ENCODE measurements at regions not wholly inside any gene's neighbourhood (a gene's known extent, or its start where the extent isn't known, plus 50 kb on each side); places are given as distances from the start of the nearest gene placed in this dataset.

GRCh38 chr18:78790960-78791359, 188.7 kb upstream of the SALL3 start:
- ATAC-seq, result no peak
- TF ChIP-seq TSHZ2 (CRISPR knock-in tag; IDR thresholded peaks at IDR 0.05) (no peak), ZFP3 (CRISPR knock-in tag; IDR thresholded peaks at IDR 0.05) (no peak), CSRNP3 (CRISPR knock-in tag; IDR thresholded peaks at IDR 0.05) (no peak), TOX (CRISPR knock-in tag; IDR thresholded peaks at IDR 0.05; ENCODE audit: borderline replicate concordance) (no peak)

- TF ChIP-seq ZFP30 (CRISPR knock-in tag; IDR thresholded peaks at IDR 0.05), result no peak
- no peak for TF ChIP-seq PATZ1 (CRISPR knock-in tag; IDR thresholded peaks at IDR 0.05; ENCODE audit: borderline replicate concordance)
- TF ChIP-seq ZNF565 (CRISPR knock-in tag; conservative IDR thresholded peaks at IDR 0.05; ENCODE audit: low read depth), result no peak
- TF ChIP-seq ZC3H10 (CRISPR knock-in tag; IDR thresholded peaks at IDR 0.05), result no peak
- TF ChIP-seq OSR1 (CRISPR knock-in tag; IDR thresholded peaks at IDR 0.05), result no peak
- TF ChIP-seq BACH2 (CRISPR knock-in tag; IDR thresholded peaks at IDR 0.05; ENCODE audit: borderline replicate concordance), result no peak
- no peak for TF ChIP-seq TCF4 (CRISPR knock-in tag; IDR thresholded peaks at IDR 0.05; ENCODE audit: borderline replicate concordance)
- no peak for TF ChIP-seq ZFP3 (CRISPR knock-in tag; IDR thresholded peaks at IDR 0.05)
- TF ChIP-seq ZNF8 (CRISPR knock-in tag; IDR thresholded peaks at IDR 0.05), result no peak
- no peak for TF ChIP-seq CREB5 (CRISPR knock-in tag; IDR thresholded peaks at IDR 0.05; ENCODE audit: low read depth)
- TF ChIP-seq GLIS3 (CRISPR knock-in tag; IDR thresholded peaks at IDR 0.05), result no peak
- no peak for TF ChIP-seq TOX (CRISPR knock-in tag; IDR thresholded peaks at IDR 0.05; ENCODE audit: borderline replicate concordance)
- no peak for TF ChIP-seq PPARA (CRISPR knock-in tag; IDR thresholded peaks at IDR 0.05; ENCODE audit: borderline replicate concordance)
- no peak for TF ChIP-seq CSDC2 (CRISPR knock-in tag; IDR thresholded peaks at IDR 0.05)
- no peak for ATAC-seq
Observed at GRCh38 chr18:78792094-78792493, 187.5 kb upstream of the SALL3 start.

GRCh38 chr18:78792736-78793135, 186.9 kb upstream of the SALL3 start:
- no peak for ATAC-seq
- TF ChIP-seq ZC3H10 (CRISPR knock-in tag; IDR thresholded peaks at IDR 0.05) (no peak), ZNF70 (CRISPR knock-in tag; IDR thresholded peaks at IDR 0.05) (no peak), ZNF565 (CRISPR knock-in tag; conservative IDR thresholded peaks at IDR 0.05; ENCODE audit: low read depth) (no peak), PATZ1 (CRISPR knock-in tag; IDR thresholded peaks at IDR 0.05; ENCODE audit: borderline replicate concordance) (no peak), PPARA (CRISPR knock-in tag; IDR thresholded peaks at IDR 0.05; ENCODE audit: borderline replicate concordance) (no peak), CREB5 (CRISPR knock-in tag; IDR thresholded peaks at IDR 0.05; ENCODE audit: low read depth) (no peak), CSRNP3 (CRISPR knock-in tag; IDR thresholded peaks at IDR 0.05) (no peak)
